GM23338 (cell line): ENCODE measurements at regions not wholly inside any gene's neighbourhood (a gene's known extent, or its start where the extent isn't known, plus 50 kb on each side); places are given as distances from the start of the nearest gene placed in this dataset.

Experiments used
- ATAC-seq: fragments of 200-7000 bp; cut with Tn5 transposase; 3 replicates; pipeline ENCODE4 v1.9.1; 2020
- DNase-seq: peaks from one replicate; pipeline ENCODE4 v3.0.0-alpha.2; 2015; ENCODE audit warnings: low spot score
- H2AFZ ChIP-seq: fragments of 200-600 bp; sonication (generic); 2 replicates; pipeline ENCODE4 v1.8.0; 2016; ENCODE audit warnings: antibody characterized with exemption, mild to moderate bottlenecking, moderate library complexity
- H3F3A ChIP-seq: fragments of 200-600 bp; sonication (generic); replicated peaks from 2 replicates; pipeline ENCODE4 v1.8.0; 2017; ENCODE audit warnings: antibody characterized with exemption, mixed run types, low read depth
- H3K27ac ChIP-seq: fragments of 200-600 bp; sonication (generic); 2 replicates; pipeline ENCODE4 v1.6.1; 2016; ENCODE audit warnings: low read depth
- H3K27me3 ChIP-seq: fragments of 200-600 bp; sonication (generic); 2 replicates; pipeline ENCODE4 v1.8.0; 2016; ENCODE audit warnings: mild to moderate bottlenecking, mixed run types, moderate library complexity; ENCODE audit not compliant: insufficient read depth
- H3K36me3 ChIP-seq: fragments of 200-600 bp; sonication (generic); 2 replicates; pipeline ENCODE4 v1.8.0; 2016; ENCODE audit warnings: mild to moderate bottlenecking; ENCODE audit not compliant: insufficient read depth
- H3K4me1 ChIP-seq: fragments of 200-600 bp; sonication (generic); 2 replicates; pipeline ENCODE4 v1.8.0; 2016; ENCODE audit warnings: mild to moderate bottlenecking, moderate library complexity; ENCODE audit not compliant: insufficient read depth
- H3K4me2 ChIP-seq: fragments of 200-600 bp; sonication (generic); 2 replicates; pipeline ENCODE4 v1.7.1; 2017; ENCODE audit warnings: mixed run types
- H3K4me3 ChIP-seq: fragments of 200-600 bp; sonication (generic); 2 replicates; pipeline ENCODE4 v1.6.1; 2016; ENCODE audit warnings: mixed run types
- H3K79me2 ChIP-seq: fragments of 200-600 bp; sonication (generic); replicated peaks from 2 replicates; pipeline ENCODE4 v1.8.0; 2017; ENCODE audit warnings: mild to moderate bottlenecking; ENCODE audit not compliant: insufficient read depth
- H3K9me2 ChIP-seq: fragments of 200-600 bp; sonication (generic); 2 replicates; pipeline ENCODE4 v1.8.0; 2017; ENCODE audit not compliant: insufficient read depth
- H4K20me1 ChIP-seq: fragments of 200-600 bp; sonication (generic); replicated peaks from 2 replicates; pipeline ENCODE4 v1.8.0; 2017; ENCODE audit warnings: mild to moderate bottlenecking; ENCODE audit not compliant: insufficient read depth
- H3K27ac Mint-ChIP-seq: 2 replicates; pipeline ENCODE4 v1.8.0; 2020; ENCODE audit warnings: inconsistent platforms, mild to moderate bottlenecking, moderate library complexity, mixed read lengths
- H3K27me3 Mint-ChIP-seq: 3 replicates; pipeline ENCODE4 v1.8.0; 2022; ENCODE audit warnings: low read depth, mild to moderate bottlenecking, moderate library complexity, mixed read lengths, inconsistent platforms; ENCODE audit not compliant: insufficient read depth, poor library complexity
- H3K36me3 Mint-ChIP-seq: 3 replicates; pipeline ENCODE4 v1.8.0; 2021; ENCODE audit warnings: low read depth, mild to moderate bottlenecking, inconsistent platforms, moderate library complexity, mixed read lengths
- H3K4me1 Mint-ChIP-seq: 3 replicates; pipeline ENCODE4 v1.8.0; 2020; ENCODE audit warnings: mild to moderate bottlenecking, inconsistent platforms, mixed read lengths
- H3K4me3 Mint-ChIP-seq: 3 replicates; pipeline ENCODE4 v1.8.0; 2021; ENCODE audit warnings: moderate library complexity, mild to moderate bottlenecking, inconsistent platforms, mixed read lengths
- H3K9me3 Mint-ChIP-seq: 3 replicates; pipeline ENCODE4 v1.8.0; 2020; ENCODE audit warnings: moderate library complexity, mild to moderate bottlenecking, inconsistent platforms, mixed read lengths
- CREB1 ChIP-seq: fragments of 250-450 bp; sonication (Bioruptor Pico); IDR thresholded peaks from 2 replicates; pipeline ENCODE4 v1.5.0; 2020; ENCODE audit warnings: low read depth, mild to moderate bottlenecking, moderate library complexity
- EZH2 ChIP-seq: fragments of 200-600 bp; sonication (generic); IDR thresholded peaks from one replicate; pipeline ENCODE4 v1.8.0; 2017; ENCODE audit warnings: antibody characterized with exemption, mild to moderate bottlenecking, low read depth; ENCODE audit not compliant: unreplicated experiment
- EZH2phosphoT487 ChIP-seq: fragments of 200-600 bp; sonication (generic); IDR thresholded peaks from one replicate; pipeline ENCODE4 v1.8.1; 2018; ENCODE audit warnings: antibody characterized with exemption; ENCODE audit not compliant: unreplicated experiment
- JUNB ChIP-seq: IDR thresholded peaks from one replicate; pipeline ENCODE4 v1.6.1; 2016; ENCODE audit warnings: antibody characterized with exemption; ENCODE audit not compliant: unreplicated experiment
- NANOG ChIP-seq: IDR thresholded peaks from 2 replicates; pipeline ENCODE4 v1.6.1; 2016; ENCODE audit warnings: antibody characterized with exemption, borderline replicate concordance
- POLR2AphosphoS5 ChIP-seq: IDR thresholded peaks from 2 replicates; pipeline ENCODE4 v1.6.1; 2016; ENCODE audit warnings: antibody characterized with exemption, low read depth
- STAT1 ChIP-seq: IDR thresholded peaks from one replicate; pipeline ENCODE4 v1.6.1; 2016; ENCODE audit warnings: antibody characterized with exemption; ENCODE audit not compliant: unreplicated experiment
- ZNF114 ChIP-seq: fragments of 250-450 bp; sonication (Bioruptor Pico); IDR thresholded peaks from 2 replicates; pipeline ENCODE4 v1.5.0; 2020; ENCODE audit warnings: mild to moderate bottlenecking, moderate library complexity
- ZNF331 ChIP-seq: fragments of 250-450 bp; sonication (Bioruptor Pico); IDR thresholded peaks from 2 replicates; pipeline ENCODE4 v1.5.0; 2020; ENCODE audit warnings: low read depth, mild to moderate bottlenecking, moderate library complexity
- TF ChIP-seq, protein P1 (sequence below), 2 experiments: fragments of 200-600 bp in 1 of 2; sonication (generic) in 1 of 2; conservative IDR thresholded peaks; 2 replicates each; pipeline versions ENCODE4 v1.5.1 to v1.6.1; 2016 to 2017; ENCODE audit warnings: antibody characterized with exemption in 2 of 2, low read depth in 2 of 2, mild to moderate bottlenecking in 2 of 2, moderate library complexity in 1 of 2
- TF ChIP-seq, protein P2 (sequence below): IDR thresholded peaks from 2 replicates; pipeline ENCODE4 v1.6.1; 2016; ENCODE audit warnings: antibody characterized with exemption
- TF ChIP-seq, protein P3 (sequence below): fragments of 250-450 bp; sonication (Bioruptor Pico); IDR thresholded peaks from 2 replicates; pipeline ENCODE4 v1.5.0; 2020; ENCODE audit warnings: mild to moderate bottlenecking, moderate library complexity

DNA sequence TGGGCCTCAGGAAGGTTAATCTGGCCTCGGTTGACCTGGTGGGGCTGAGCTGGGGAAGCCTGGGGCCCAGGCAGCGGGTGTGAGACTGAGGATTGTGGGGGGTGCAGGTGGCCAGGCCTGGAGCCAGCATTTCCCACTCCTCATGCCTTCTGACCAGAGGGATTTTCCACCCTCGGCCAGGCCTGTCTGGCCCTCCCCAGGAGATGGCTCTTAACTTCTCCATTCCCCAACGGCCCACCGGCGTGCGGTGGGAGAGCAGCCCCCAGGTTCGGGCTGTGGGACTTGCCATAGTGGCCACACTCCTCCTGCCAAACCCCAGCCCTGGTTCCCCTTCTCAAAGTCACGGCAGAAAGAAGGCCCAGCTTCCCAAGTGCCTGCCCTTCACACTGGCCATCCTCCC is 126.5 kb upstream of the RUNX3 start (continued):
- no peak for TF ChIP-seq EZH2
- TF ChIP-seq JUNB: no peak
- TF ChIP-seq ZNF114: no peak
- no peak for TF ChIP-seq ZNF331
- no peak for TF ChIP-seq EZH2phosphoT487
- no peak for TF ChIP-seq CREB1 (CRISPR knock-in tag)
- TF ChIP-seq, protein P1, sequence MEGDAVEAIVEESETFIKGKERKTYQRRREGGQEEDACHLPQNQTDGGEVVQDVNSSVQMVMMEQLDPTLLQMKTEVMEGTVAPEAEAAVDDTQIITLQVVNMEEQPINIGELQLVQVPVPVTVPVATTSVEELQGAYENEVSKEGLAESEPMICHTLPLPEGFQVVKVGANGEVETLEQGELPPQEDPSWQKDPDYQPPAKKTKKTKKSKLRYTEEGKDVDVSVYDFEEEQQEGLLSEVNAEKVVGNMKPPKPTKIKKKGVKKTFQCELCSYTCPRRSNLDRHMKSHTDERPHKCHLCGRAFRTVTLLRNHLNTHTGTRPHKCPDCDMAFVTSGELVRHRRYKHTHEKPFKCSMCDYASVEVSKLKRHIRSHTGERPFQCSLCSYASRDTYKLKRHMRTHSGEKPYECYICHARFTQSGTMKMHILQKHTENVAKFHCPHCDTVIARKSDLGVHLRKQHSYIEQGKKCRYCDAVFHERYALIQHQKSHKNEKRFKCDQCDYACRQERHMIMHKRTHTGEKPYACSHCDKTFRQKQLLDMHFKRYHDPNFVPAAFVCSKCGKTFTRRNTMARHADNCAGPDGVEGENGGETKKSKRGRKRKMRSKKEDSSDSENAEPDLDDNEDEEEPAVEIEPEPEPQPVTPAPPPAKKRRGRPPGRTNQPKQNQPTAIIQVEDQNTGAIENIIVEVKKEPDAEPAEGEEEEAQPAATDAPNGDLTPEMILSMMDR (conservative IDR thresholded peaks at IDR 0.05; ENCODE audit: low read depth in 2 of 2): no peak
- no peak for TF ChIP-seq STAT1
- no peak for TF ChIP-seq NANOG
- TF ChIP-seq, protein P2, sequence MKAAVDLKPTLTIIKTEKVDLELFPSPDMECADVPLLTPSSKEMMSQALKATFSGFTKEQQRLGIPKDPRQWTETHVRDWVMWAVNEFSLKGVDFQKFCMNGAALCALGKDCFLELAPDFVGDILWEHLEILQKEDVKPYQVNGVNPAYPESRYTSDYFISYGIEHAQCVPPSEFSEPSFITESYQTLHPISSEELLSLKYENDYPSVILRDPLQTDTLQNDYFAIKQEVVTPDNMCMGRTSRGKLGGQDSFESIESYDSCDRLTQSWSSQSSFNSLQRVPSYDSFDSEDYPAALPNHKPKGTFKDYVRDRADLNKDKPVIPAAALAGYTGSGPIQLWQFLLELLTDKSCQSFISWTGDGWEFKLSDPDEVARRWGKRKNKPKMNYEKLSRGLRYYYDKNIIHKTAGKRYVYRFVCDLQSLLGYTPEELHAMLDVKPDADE: no peak

DNA sequence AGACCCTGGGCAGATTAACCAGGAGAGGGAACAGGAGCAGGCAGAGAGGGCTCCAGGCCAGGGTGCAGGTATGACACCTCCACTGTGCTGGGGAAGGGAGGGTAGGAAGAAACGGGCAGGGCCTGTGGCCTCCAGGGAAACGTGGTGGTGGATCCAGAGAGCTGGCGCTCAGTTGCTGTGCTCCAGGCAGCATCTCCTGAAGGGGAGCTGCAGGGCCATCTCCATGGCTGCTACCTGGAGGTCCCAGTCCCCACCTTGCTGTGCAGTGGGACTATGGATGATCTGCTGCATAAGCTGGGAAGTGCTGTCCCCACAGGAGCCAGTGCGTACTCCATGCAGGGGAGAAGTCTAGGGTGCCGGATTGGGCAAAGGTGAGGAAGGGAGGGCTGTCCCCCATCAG is 125.9 kb upstream of the RUNX3 start:
- no peak for DNase-seq
- H3K4me2 ChIP-seq: no peak overlapping the region
- H3K4me1 ChIP-seq: peaks cover 7% of the 10 kb centered on the region
- ATAC-seq: no peak; the same call in 2 of the 3 replicates
- H3K36me3 ChIP-seq: no peaks in the 10 kb centered on the region
- Mint-ChIP-seq H3K27me3 (peaks cover 10% of the 10 kb centered on the region), H3K36me3 (no peaks in the 10 kb centered on the region), H3K27ac (no peak overlapping the region), H3K9me3 (no peaks in the 10 kb centered on the region), H3K4me1 (peaks cover 19% of the 10 kb centered on the region), H3K4me3 (no peak overlapping the region; the same call in 2 of the 3 replicates)
- H3K27me3 ChIP-seq: no peaks in the 10 kb centered on the region
- H3K79me2 ChIP-seq: no peaks in the 10 kb centered on the region
- no peaks in the 10 kb centered on the region for H4K20me1 ChIP-seq
- H3K4me3 ChIP-seq: no peak overlapping the region
- H2AFZ ChIP-seq: no peak overlapping the region
- no peaks in the 10 kb centered on the region for H3K9me2 ChIP-seq
- no peaks in the 10 kb centered on the region for H3F3A ChIP-seq
- no peak overlapping the region for H3K27ac ChIP-seq
- TF ChIP-seq ZNF331 (no peak), NANOG (no peak), STAT1 (no peak), ZNF114 (no peak), POLR2AphosphoS5 (no peak), JUNB (no peak), EZH2phosphoT487 (no peak), EZH2 (no peak)
- TF ChIP-seq, protein P3, sequence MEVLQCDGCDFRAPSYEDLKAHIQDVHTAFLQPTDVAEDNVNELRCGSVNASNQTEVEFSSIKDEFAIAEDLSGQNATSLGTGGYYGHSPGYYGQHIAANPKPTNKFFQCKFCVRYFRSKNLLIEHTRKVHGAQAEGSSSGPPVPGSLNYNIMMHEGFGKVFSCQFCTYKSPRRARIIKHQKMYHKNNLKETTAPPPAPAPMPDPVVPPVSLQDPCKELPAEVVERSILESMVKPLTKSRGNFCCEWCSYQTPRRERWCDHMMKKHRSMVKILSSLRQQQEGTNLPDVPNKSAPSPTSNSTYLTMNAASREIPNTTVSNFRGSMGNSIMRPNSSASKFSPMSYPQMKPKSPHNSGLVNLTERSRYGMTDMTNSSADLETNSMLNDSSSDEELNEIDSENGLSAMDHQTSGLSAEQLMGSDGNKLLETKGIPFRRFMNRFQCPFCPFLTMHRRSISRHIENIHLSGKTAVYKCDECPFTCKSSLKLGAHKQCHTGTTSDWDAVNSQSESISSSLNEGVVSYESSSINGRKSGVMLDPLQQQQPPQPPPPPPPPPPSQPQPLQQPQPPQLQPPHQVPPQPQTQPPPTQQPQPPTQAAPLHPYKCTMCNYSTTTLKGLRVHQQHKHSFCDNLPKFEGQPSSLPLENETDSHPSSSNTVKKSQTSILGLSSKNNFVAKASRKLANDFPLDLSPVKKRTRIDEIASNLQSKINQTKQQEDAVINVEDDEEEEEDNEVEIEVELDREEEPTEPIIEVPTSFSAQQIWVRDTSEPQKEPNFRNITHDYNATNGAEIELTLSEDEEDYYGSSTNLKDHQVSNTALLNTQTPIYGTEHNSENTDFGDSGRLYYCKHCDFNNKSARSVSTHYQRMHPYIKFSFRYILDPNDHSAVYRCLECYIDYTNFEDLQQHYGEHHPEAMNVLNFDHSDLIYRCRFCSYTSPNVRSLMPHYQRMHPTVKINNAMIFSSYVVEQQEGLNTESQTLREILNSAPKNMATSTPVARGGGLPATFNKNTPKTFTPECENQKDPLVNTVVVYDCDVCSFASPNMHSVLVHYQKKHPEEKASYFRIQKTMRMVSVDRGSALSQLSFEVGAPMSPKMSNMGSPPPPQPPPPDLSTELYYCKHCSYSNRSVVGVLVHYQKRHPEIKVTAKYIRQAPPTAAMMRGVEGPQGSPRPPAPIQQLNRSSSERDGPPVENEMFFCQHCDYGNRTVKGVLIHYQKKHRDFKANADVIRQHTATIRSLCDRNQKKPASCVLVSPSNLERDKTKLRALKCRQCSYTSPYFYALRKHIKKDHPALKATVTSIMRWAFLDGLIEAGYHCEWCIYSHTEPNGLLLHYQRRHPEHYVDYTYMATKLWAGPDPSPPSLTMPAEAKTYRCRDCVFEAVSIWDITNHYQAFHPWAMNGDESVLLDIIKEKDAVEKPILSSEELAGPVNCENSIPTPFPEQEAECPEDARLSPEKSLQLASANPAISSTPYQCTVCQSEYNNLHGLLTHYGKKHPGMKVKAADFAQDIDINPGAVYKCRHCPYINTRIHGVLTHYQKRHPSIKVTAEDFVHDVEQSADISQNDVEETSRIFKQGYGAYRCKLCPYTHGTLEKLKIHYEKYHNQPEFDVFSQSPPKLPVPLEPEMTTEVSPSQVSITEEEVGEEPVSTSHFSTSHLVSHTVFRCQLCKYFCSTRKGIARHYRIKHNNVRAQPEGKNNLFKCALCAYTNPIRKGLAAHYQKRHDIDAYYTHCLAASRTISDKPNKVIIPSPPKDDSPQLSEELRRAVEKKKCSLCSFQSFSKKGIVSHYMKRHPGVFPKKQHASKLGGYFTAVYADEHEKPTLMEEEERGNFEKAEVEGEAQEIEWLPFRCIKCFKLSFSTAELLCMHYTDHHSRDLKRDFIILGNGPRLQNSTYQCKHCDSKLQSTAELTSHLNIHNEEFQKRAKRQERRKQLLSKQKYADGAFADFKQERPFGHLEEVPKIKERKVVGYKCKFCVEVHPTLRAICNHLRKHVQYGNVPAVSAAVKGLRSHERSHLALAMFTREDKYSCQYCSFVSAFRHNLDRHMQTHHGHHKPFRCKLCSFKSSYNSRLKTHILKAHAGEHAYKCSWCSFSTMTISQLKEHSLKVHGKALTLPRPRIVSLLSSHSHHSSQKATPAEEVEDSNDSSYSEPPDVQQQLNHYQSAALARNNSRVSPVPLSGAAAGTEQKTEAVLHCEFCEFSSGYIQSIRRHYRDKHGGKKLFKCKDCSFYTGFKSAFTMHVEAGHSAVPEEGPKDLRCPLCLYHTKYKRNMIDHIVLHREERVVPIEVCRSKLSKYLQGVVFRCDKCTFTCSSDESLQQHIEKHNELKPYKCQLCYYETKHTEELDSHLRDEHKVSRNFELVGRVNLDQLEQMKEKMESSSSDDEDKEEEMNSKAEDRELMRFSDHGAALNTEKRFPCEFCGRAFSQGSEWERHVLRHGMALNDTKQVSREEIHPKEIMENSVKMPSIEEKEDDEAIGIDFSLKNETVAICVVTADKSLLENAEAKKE (CRISPR knock-in tag): no peak
- TF ChIP-seq, protein P1 (conservative IDR thresholded peaks at IDR 0.05; ENCODE audit: low read depth in 2 of 2): no peak
- TF ChIP-seq, protein P2: no peak
